ENCODE measurements at regions not wholly inside any gene's neighbourhood (a gene's known extent, or its start where the extent isn't known, plus 50 kb on each side); places are given as distances from the start of the nearest gene placed in this dataset.

DNA sequence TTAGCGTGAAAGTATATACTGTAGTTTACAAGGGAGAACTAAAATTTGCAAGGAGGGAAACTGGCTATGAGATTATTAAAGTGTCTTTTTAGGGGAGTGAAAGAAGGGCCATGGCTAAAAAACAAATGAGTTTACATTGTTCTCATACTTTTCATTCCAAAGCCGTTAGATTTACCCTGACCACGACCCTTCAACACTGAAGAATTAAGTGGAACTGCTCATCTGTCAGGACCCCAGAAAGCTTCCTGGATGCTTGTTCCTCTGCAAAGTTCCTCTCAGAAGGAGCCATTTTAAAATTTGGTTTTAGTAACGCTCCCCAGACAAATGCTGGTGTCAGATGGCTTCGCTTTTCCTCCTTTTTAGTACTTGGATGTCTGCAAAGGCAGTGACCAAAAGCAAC lies 82.7 kb upstream of the ZBTB18 start:
- BruUV-seq (replicated peaks): no TSS peak

More for the DNA sequence above, 82.7 kb upstream of the ZBTB18 start:
- H3K4me1 ChIP-seq (ENCODE audit: control insufficient read depth, insufficient read depth, low read length): peaks cover 8% of the 10 kb centered on the region
- peak overlapping the region; percentile 83 for H3K23ac ChIP-seq (ENCODE audit: low read depth, low read length)
- intact Hi-C loops (cut with micrococcal nuclease): no loop called here
- H2BK5ac ChIP-seq (ENCODE audit: low read depth, low read length, poor library complexity, severe bottlenecking): no peak overlapping the region
- dilution Hi-C loops (cut with HindIII; ENCODE audit: low sequenced_read_pairs, unreplicated experiment): no loop called here
- 13% methylated on average over 1 of the region's 5 CpGs; no CpG with 5 or more reads in 1 of the 2 experiments for WGBS, 2 experiments (ENCODE audit: extremely low coverage in 2 of 2, insufficient read length in 1 of 2)
- H3K36me3 ChIP-seq (ENCODE audit: control insufficient read depth, insufficient read depth, low read length): no peaks in the 10 kb centered on the region
- CTCF ChIA-PET: no interaction called here
- no peaks in the 10 kb centered on the region for H3K9me3 ChIP-seq (ENCODE audit: control insufficient read depth, insufficient read depth, low read length)
- H3K27me3 ChIP-seq (ENCODE audit: control insufficient read depth, insufficient read depth, low read length): no peaks in the 10 kb centered on the region; the same call in 1 of the 2 replicates
- peak overlapping the region; percentile 67; the same call in 1 of the 3 replicates for H2BK15ac ChIP-seq (ENCODE audit: low read depth, low read length)
- H2AK9ac ChIP-seq (replicated peaks; ENCODE audit: low read depth, low read length, poor library complexity): no peak overlapping the region
- H2BK20ac ChIP-seq (ENCODE audit: low read depth, low read length): peak overlapping the region; percentile 75
- peak overlapping the region; percentile 85 for H3K56ac ChIP-seq (ENCODE audit: extremely low read depth, insufficient read depth, low read length)
- POLR2A ChIA-PET (ENCODE audit: unreplicated experiment): interaction anchor here (0.6 kb wide), 1 partner anchor 41 kb away, joined by 7 read pairs; no protein-coding TSS in a partner anchor
- peak overlapping the region; percentile 80; the same call in 1 of the 2 replicates for H3K9ac ChIP-seq (ENCODE audit: low read depth, low read length)
- in situ Hi-C loops (cut with MboI; ENCODE audit: low sequenced_read_pairs): no loop called here
- H3K14ac ChIP-seq (replicated peaks; ENCODE audit: low read depth, low read length): peak overlapping the region; percentile 87
- H4K20me1 ChIP-seq (ENCODE audit: insufficient read depth, low read length): no peaks in the 10 kb centered on the region
- peak overlapping the region; percentile 89 for H3K4me2 ChIP-seq (ENCODE audit: low read depth, low read length)
- peak; percentile 86 for ATAC-seq (ENCODE audit: low read depth)
- no peak overlapping the region for H2AK5ac ChIP-seq (ENCODE audit: low read depth, low read length)
- peak overlapping the region; percentile 92 for H4K91ac ChIP-seq (ENCODE audit: insufficient read depth, low read depth, low read length)
- peak overlapping the region; percentile 76 for H3K4ac ChIP-seq (ENCODE audit: low read depth, low read length)
- H2BK120ac ChIP-seq (ENCODE audit: low read depth, low read length): peak overlapping the region; percentile 93
- no peaks in the 10 kb centered on the region for H3K79me1 ChIP-seq (ENCODE audit: low read depth in 1 of 2, low read length in 2 of 2)
- H4K5ac ChIP-seq (ENCODE audit: low read depth, low read length): peak overlapping the region; percentile 87
- peak overlapping the region; percentile 69 to 86 for H4K8ac ChIP-seq (ENCODE audit: low read depth in 2 of 2, low read length in 2 of 2)
- H3K27ac ChIP-seq (ENCODE audit: insufficient read depth, low read length): 0 out of 2 replicates have a peak overlapping the region, but pooled peaks have one; percentile 61
- DNase-seq: peak; percentile 32
- H3K18ac ChIP-seq (ENCODE audit: low read depth, low read length): peak overlapping the region; percentile 98
- H3K9me1 ChIP-seq (ENCODE audit: insufficient read depth, low read length): peaks cover 2% of the 10 kb centered on the region; the same call in 1 of the 2 replicates
- H3K4me3 ChIP-seq (ENCODE audit: insufficient read depth, low read depth, low read length): no peak overlapping the region
- TF ChIP-seq MXI1 (IDR thresholded peaks at IDR 0.05; ENCODE audit: borderline replicate concordance, low read depth, low read length) (no peak), RAD21 (IDR thresholded peaks at IDR 0.05; ENCODE audit: low read length) (no peak), RFX5 (IDR thresholded peaks at IDR 0.05; ENCODE audit: low read depth, low read length) (no peak), BHLHE40 (IDR thresholded peaks at IDR 0.05; ENCODE audit: low read depth, low read length) (no peak), MAFK (IDR thresholded peaks at IDR 0.05; ENCODE audit: low read depth, low read length) (no peak), MAZ (IDR thresholded peaks at IDR 0.05; ENCODE audit: borderline replicate concordance, low read depth, low read length) (no peak), ELK1 (IDR thresholded peaks at IDR 0.05; ENCODE audit: borderline replicate concordance, low read depth, low read length) (no peak), USF2 (IDR thresholded peaks at IDR 0.05; ENCODE audit: low read depth, low read length) (no peak), SMC3 (IDR thresholded peaks at IDR 0.05; ENCODE audit: low read depth, low read length) (no peak), CEBPB (IDR thresholded peaks at IDR 0.05; ENCODE audit: low read depth, low read length) (no peak)
- TF ChIP-seq, protein P1, sequence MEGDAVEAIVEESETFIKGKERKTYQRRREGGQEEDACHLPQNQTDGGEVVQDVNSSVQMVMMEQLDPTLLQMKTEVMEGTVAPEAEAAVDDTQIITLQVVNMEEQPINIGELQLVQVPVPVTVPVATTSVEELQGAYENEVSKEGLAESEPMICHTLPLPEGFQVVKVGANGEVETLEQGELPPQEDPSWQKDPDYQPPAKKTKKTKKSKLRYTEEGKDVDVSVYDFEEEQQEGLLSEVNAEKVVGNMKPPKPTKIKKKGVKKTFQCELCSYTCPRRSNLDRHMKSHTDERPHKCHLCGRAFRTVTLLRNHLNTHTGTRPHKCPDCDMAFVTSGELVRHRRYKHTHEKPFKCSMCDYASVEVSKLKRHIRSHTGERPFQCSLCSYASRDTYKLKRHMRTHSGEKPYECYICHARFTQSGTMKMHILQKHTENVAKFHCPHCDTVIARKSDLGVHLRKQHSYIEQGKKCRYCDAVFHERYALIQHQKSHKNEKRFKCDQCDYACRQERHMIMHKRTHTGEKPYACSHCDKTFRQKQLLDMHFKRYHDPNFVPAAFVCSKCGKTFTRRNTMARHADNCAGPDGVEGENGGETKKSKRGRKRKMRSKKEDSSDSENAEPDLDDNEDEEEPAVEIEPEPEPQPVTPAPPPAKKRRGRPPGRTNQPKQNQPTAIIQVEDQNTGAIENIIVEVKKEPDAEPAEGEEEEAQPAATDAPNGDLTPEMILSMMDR (conservative IDR thresholded peaks at IDR 0.05; ENCODE audit: low read depth, low read length): no peak
- peak overlapping the region; percentile 60 for H2AFZ ChIP-seq (replicated peaks; ENCODE audit: low read length, poor library complexity)
